Endothelial cell of umbilical vein (primary cell): ENCODE measurements at regions not wholly inside any gene's neighbourhood (a gene's known extent, or its start where the extent isn't known, plus 50 kb on each side); places are given as distances from the start of the nearest gene placed in this dataset.

ENCODE experiments used
- EZH2 ChIP-seq: IDR thresholded peaks from 2 replicates; pipeline ENCODE4 v1.6.1; 2012; ENCODE audit warnings: borderline replicate concordance, low read depth, mild to moderate bottlenecking, moderate library complexity, low read length, inconsistent platforms; ENCODE audit not compliant: severe bottlenecking
- FOS ChIP-seq: IDR thresholded peaks from 2 replicates; pipeline ENCODE4 v1.6.1; 2011; ENCODE audit warnings: mild to moderate bottlenecking, low read length, moderate library complexity, borderline replicate concordance; ENCODE audit not compliant: insufficient read depth
- GATA2 ChIP-seq: IDR thresholded peaks from 2 replicates; pipeline ENCODE4 v1.7.0; 2011; ENCODE audit warnings: low read depth, mild to moderate bottlenecking, moderate library complexity, mixed read lengths, low read length; ENCODE audit not compliant: insufficient read length, insufficient read depth
- JUN ChIP-seq: IDR thresholded peaks from 2 replicates; pipeline ENCODE4 v1.6.1; 2011; ENCODE audit warnings: borderline replicate concordance, low read depth; ENCODE audit not compliant: insufficient read length, insufficient read depth
- MYC ChIP-seq: IDR thresholded peaks from one replicate; pipeline ENCODE4 v1.6.1; 2011; ENCODE audit warnings: mild to moderate bottlenecking, low read depth, low read length
- POLR2A ChIP-seq: IDR thresholded peaks from 2 replicates; pipeline ENCODE4 v1.6.1; 2012; ENCODE audit warnings: low read depth, mild to moderate bottlenecking, control low read depth, low read length
- POLR2AphosphoS5 ChIP-seq: IDR thresholded peaks from 2 replicates; pipeline ENCODE4 v1.6.1; 2012; ENCODE audit warnings: low read depth, mild to moderate bottlenecking, control low read depth, low read length, moderate library complexity; ENCODE audit not compliant: insufficient read depth
- TF ChIP-seq, protein P1 (sequence below), 2 donors: IDR thresholded peaks; 1 replicate in 1 of 2; 2 replicates in 1 of 2; pipeline ENCODE4 v1.5.1; 2011; ENCODE audit warnings: low read length in 2 of 2, mild to moderate bottlenecking in 2 of 2, moderate library complexity in 2 of 2, control low read depth in 1 of 2, inconsistent platforms in 1 of 2, low read depth in 1 of 2; ENCODE audit not compliant: insufficient read depth in 1 of 2; ENCODE audit errors: extremely low read depth in 1 of 2
- TF ChIP-seq, protein P2 (sequence below): IDR thresholded peaks from 2 replicates; pipeline ENCODE4 v1.6.1; 2011; ENCODE audit not compliant: insufficient read depth, insufficient read length

DNA sequence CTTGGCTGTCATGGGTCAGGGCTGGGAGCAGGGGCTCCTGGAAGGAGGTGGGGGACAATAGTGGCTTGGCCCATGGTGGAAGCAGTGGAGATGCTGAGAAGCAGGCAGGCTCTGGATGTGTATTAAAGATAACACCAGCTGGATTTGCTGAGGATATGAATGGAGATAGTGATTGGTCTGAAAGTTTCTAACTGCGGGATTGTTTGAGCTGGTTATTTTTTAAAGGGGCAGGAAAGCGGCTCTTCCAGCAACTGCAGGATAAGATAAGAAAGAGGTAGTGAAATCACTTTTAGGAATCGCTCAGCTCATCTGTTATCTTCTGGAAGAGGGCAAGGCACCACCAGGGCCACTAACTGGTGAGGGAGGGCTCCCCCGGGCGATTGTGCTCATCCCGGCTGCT, 125.5 kb downstream of the TENT4A start:
- TF ChIP-seq EZH2 (no peak), POLR2A (no peak), POLR2AphosphoS5 (no peak), FOS (no peak), MYC (no peak), GATA2 (no peak), JUN (no peak)
- TF ChIP-seq, protein P1, sequence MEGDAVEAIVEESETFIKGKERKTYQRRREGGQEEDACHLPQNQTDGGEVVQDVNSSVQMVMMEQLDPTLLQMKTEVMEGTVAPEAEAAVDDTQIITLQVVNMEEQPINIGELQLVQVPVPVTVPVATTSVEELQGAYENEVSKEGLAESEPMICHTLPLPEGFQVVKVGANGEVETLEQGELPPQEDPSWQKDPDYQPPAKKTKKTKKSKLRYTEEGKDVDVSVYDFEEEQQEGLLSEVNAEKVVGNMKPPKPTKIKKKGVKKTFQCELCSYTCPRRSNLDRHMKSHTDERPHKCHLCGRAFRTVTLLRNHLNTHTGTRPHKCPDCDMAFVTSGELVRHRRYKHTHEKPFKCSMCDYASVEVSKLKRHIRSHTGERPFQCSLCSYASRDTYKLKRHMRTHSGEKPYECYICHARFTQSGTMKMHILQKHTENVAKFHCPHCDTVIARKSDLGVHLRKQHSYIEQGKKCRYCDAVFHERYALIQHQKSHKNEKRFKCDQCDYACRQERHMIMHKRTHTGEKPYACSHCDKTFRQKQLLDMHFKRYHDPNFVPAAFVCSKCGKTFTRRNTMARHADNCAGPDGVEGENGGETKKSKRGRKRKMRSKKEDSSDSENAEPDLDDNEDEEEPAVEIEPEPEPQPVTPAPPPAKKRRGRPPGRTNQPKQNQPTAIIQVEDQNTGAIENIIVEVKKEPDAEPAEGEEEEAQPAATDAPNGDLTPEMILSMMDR (IDR thresholded peaks at IDR 0.05; ENCODE audit: extremely low read depth in 1 of 2, insufficient read depth in 1 of 2, low read depth in 1 of 2, low read length in 2 of 2), result no peak
- TF ChIP-seq, protein P2, sequence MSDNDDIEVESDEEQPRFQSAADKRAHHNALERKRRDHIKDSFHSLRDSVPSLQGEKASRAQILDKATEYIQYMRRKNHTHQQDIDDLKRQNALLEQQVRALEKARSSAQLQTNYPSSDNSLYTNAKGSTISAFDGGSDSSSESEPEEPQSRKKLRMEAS, result no peak
